GM18873 (cell line): ENCODE measurements at regions not wholly inside any gene's neighbourhood (a gene's known extent, or its start where the extent isn't known, plus 50 kb on each side); places are given as distances from the start of the nearest gene placed in this dataset.

Source experiments
- ATAC-seq: cut with Tn5 transposase; IDR thresholded peaks from one replicate; pipeline ENCODE4 v1.9.1; 2021; ENCODE audit warnings: mild to moderate bottlenecking, moderate library complexity, moderate number of reproducible peaks; ENCODE audit not compliant: unreplicated experiment, low FRiP score

DNA sequence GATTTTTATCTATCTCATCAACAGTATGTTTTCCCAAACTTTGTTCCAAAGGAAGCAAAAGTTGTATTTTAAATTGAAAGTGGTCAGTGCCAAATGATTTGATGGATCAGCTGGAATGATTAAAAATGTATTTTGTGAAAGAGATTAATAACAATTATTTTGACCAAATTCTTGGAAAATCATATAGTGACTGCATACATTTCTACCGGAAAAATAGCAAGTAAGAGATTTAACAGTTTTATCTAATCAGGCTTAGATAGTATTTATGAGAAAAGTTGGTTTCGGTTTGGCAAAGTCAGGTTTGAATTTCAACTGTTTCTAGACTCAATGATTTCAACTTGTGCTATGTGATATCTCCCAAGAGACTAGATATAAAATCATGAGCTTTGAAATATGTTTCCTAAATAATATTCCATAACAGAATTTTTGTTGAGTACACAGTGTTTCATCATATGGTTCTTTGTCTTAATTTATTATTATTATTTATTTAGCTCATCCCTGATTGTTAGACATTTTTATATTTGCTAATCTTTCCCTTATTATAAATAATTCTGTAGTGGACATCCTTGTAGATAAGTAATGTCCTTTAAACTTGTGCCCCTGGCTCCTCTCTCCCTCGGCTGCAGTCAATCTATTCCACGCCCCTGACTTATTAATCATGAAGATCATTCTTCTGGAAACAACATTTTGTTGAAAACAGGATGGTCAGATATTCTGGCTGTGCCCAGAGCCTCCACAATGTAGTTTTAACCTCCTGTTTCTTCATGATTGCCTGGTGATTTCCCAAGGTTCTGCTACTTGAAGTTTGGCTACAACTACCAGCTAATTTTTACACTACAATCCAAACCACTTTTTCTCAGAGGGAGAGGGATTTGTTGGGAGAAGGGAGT lies 520.7 kb upstream of the TCF4 start:
- ATAC-seq = no peak

DNA sequence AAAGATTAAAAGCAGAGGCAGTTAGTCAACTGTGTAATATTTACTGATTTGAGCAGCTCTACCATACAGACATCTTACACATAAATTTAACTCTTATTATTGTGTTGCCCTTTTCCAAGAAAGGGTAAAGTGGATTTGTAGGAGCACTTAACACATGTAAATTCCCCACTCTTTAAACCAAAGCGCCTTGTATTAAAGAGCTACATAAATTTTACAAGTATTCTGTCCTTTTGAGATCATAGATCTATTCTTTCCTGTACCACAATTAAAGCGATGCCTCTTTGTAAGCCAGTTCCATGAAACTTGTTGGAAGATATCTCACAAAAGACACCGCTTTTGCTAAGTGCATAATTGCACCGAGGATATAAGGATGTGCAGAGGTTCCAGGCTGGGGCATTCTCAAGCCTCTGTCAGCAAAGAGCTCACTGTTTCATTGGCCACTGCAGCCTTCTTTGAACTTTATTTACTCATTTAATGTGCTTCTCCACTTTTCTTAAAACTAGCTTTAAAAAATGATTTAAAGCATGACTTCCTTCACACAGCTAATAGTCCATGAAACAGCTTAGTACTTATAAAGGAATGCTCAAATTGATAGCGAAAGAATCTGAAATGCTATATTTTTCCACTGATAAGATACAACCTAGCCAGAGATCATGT lies 520.0 kb upstream of the TCF4 start:
- no peak for ATAC-seq

- ATAC-seq = no peak
These were observed 512.2 kb upstream of the TCF4 start for GRCh38 chr18:56100090-56100722.

DNA sequence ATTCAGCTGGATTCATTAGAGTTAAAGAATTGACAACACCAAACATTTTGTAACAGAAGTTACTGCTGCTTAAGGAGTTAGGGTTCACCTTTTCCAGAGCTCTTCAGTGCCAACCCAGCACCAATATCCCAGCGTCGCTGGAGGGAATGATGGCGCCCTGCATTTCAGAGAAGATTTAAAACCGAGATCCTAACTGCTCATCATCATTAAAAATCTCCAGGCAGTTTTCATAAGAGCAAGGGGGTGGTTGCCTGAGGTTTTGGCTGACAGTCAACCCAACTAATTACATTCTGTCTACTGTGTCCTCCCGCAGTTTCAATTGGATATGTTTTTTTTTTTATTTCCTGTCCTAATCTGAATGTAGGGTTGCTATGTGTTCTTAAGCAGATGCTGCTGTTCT lies 509.6 kb upstream of the TCF4 start:
- ATAC-seq = no peak

DNA sequence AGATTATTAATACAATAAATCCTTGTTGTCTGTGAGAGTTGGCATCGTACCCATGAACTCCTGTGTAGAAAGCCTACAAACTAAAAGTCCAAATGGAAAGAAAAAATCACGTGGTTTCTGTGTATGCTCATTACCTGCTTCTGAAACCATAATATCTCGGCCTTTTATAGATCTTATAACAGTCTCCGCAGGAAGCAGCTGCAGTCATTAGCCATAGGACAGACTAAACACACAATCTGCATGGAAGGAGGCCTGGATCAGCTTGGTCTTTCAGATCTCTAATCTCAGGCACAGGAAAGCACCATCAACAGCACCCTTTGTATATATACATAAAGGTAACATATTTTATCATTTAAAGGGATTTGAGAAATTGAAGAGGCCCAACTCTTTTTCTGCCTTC lies 508.9 kb upstream of the TCF4 start:
- no peak for ATAC-seq

- no peak for ATAC-seq
These were observed 501.7 kb upstream of the TCF4 start for GRCh38 chr18:56089612-56090258.

- no peak for ATAC-seq
These were observed 498.8 kb upstream of the TCF4 start for GRCh38 chr18:56086786-56087185.

- ATAC-seq = no peak
These were observed 498.2 kb upstream of the TCF4 start for GRCh38 chr18:56086176-56086575.

- ATAC-seq = no peak
These were observed 497.6 kb upstream of the TCF4 start for GRCh38 chr18:56085551-56085950.

DNA sequence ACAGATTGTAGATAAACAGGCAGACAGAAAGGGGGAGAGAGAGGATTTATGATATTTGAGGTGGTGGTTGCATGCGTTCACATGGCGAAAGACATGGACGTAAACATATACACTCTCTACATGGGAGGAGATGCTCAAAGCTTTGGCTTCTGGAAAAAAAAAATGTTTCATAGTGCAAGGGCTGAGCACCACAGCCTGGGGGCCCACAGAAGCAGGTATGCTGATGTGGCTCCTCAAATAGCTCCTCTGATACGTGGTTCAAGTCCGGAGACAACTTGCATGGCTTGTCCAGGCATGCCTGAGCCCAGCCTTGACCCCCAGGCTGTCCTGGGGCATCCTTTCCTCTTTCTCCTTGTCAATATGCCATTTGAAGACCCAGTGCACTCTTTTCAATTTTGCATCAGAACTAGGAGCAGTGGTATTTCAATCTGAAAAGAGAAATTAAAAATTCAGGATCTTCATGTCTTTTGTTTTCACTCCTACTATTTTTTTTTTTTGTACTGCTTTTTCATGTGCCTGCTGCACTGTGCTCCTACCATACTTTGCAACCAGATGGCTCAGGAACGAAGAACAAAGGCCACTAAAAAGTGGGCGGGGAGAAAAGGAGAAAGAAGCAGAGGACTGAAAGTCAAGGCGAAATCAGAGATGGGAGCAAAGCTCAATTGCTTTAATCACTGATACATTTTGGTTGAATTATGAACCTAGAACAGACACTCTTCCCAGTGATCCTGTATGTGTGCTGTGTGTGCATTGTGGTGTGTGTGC lies 495.7 kb upstream of the TCF4 start:
- ATAC-seq = no peak

DNA sequence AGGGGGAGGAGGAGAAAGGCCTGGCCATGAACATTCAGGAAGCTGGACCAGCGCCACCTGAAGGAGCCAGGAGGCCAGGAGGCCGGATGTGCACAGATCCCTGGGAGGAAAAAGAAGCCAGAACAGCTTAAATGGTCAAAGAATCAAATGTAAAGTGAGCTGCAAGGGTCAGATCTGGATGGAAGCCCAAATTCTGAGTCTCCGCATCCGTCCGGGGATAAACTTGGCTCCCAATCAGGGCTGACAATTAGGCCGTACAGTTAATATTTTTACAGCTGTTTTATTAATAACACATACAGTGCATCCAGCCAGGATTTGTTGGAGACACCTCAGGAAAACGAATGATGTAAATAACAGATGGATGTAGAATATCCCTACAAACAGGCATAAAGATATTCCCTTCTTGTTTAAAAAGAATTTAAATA lies 495.1 kb upstream of the TCF4 start:
- ATAC-seq = no peak

DNA sequence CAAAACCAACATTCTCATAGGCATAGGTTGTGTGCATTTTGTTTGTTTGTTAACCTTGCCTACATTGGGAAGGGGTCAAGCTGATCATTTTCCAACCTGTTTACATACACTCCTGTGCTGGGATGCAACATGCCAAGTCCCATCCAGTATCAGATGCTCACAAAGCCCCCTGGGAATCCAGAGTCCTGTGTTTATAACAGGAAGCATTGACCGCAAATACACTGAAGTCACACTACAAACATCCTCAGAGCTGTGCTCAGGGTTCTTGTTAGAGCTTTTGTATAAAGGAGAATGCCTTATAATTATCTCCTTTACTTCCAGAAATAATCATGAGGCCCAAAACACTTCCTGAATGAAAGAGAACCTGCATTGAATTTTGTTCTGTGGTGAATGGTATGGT lies 488.7 kb upstream of the TCF4 start:
- no peak for ATAC-seq

DNA sequence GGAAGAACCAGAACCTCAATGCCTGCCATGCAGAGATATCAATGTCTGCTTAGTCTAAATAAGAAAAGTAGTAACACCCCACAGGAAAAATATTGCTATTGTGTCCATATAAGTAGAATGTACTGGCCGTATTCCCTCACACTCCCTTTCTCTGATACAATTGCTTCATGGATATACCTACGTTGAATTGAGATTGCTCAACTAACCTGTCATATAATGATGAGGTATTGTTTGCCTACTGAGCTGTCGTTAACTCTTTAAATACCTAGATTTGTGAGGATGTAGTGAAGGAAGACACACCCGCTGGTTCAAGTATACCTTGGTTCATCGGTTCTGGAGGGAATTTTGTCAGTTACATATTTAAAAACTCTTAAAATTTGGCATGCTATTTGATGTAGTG lies 480.7 kb upstream of the TCF4 start:
- ATAC-seq = no peak

DNA sequence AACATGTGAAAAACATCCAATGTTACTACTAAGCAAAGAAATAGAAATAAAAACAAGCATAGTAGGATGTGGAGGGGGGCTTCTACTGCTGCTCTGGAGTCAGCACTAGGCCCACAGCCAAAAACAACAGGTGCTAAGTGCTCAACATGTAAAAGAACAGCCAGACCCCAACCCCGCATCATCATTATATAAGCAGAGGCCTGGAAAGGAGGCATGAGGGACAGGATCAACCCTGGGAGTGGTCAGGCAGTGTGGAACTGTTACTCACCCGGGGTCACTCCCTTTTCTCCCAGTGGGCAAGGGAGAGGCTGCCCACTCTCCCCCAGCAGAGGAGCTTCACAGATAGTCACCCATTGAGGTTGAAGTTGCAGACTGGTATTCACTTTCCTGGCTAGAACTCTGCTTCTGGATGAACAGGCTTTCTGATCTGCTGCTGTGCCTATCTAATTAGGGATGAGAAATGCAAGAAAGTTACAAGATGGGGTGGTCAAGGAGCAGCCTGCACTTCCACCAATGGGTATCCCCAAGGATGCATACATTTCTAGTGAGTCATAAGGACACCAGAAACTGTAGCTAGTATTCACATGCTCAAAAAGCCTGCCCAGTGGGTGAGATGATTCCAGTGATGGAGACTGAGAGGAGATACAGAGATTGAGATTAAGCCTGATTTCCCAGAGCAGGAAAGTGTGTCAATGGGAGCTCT lies 480.1 kb upstream of the TCF4 start:
- no peak for ATAC-seq

DNA sequence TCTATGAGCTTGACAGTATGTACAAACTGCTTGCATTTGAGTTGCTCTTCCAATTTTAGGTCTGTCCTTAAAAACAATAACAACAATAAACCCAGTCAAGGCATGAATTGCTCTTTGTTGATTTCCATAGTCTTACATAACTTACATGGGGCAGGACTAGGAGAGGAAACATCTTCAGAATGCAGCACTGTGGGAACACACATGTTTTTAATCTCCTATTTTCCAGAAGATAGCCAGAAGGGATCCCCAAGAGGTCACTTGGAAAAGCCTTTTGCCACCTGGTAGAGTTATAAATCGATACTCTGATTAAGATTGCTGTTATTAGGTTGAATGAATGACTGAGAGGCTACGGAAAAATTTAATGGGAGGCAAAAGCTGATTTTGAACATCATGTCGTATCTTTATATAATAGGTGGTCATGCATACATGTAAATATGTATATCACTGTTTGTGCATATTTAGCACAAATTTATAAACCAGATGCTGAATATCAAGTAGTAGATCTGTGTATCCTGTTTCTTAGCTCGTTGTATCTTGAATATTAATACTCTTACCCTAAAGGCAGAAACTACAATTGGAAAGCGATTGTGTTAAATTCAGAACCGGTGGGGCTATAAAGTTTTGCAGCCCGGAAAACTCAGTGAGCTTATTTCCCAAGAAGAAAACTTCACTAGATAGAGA lies 479.4 kb upstream of the TCF4 start:
- ATAC-seq = no peak

- no peak for ATAC-seq
These were observed 478.7 kb upstream of the TCF4 start for GRCh38 chr18:56066524-56067213.

- ATAC-seq = no peak
These were observed 477.1 kb upstream of the TCF4 start for GRCh38 chr18:56065086-56065485.

DNA sequence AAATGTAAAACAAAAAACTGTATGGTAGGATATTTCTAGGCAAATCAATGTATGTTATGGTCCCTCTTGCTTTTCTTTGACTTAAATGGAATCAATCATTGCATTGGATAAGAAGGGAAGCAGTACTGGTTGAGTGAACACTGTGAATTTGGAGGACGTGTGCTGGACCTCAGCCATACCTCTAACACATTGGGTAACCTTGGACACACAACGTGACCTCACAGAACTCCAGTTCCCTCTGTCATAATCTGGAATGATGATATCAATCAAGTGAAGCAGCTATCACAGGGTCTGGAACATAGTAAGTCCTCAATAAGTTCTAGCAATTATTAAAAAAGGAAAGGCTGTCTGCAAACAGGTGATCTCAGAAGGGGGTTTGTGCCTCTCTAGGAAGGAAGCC lies 474.9 kb upstream of the TCF4 start:
- ATAC-seq = no peak
